Neural crest cell (in vitro differentiated cells): ENCODE measurements at regions not wholly inside any gene's neighbourhood (a gene's known extent, or its start where the extent isn't known, plus 50 kb on each side); places are given as distances from the start of the nearest gene placed in this dataset.

Experiments used
- DNase-seq: peaks from one replicate; pipeline ENCODE4 v3.0.0; 2021; ENCODE audit warnings: low read depth, mixed read lengths, low spot score
- H3K27ac Mint-ChIP-seq: one replicate; pipeline ENCODE4 v1.8.0; 2021; ENCODE audit warnings: mild to moderate bottlenecking, mixed read lengths; ENCODE audit not compliant: unreplicated experiment
- H3K27me3 Mint-ChIP-seq: 2 replicates; pipeline ENCODE4 v1.8.0; 2021; ENCODE audit warnings: low read depth, mild to moderate bottlenecking, mixed read lengths
- H3K36me3 Mint-ChIP-seq: 2 replicates; pipeline ENCODE4 v1.8.0; 2021; ENCODE audit warnings: low read depth, mild to moderate bottlenecking, mixed read lengths
- H3K4me1 Mint-ChIP-seq: 2 replicates; pipeline ENCODE4 v1.8.0; 2021; ENCODE audit warnings: mixed read lengths
- H3K4me3 Mint-ChIP-seq: one replicate; pipeline ENCODE4 v1.8.0; 2021; ENCODE audit warnings: mild to moderate bottlenecking, mixed read lengths
- H3K9me3 Mint-ChIP-seq: 2 replicates; pipeline ENCODE4 v1.8.0; 2021; ENCODE audit warnings: mixed read lengths
- CTCF ChIP-seq: fragments of 200-600 bp; sonication (generic); conservative IDR thresholded peaks from 2 replicates; pipeline ENCODE4 v1.5.0; 2021; ENCODE audit warnings: antibody characterized with exemption, mild to moderate bottlenecking

DNA sequence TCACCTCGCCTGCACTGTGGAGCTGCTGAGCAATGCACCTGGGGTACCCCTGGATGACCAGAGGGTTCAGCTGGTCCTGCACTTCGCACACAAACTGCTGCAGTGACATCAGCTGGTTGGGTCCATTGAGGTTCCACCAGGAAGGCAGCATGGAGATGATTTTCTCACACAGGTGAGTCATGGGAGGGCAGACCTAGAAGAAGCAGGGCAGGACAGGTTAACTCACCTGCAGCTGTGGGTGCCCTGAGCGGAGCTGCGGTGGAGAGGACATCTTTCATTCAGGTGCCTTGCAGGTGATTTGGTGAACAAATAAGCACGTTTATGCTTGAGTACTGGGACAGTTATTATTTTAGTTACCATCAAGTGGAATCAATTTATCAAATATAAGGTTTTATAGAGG lies 73.6 kb downstream of the CTSL start:
- Mint-ChIP-seq H3K27ac (no peak overlapping the region), H3K36me3 (no peaks in the 10 kb centered on the region), H3K9me3 (no peaks in the 10 kb centered on the region), H3K27me3 (peaks cover 3% of the 10 kb centered on the region), H3K4me3 (no peak overlapping the region), H3K4me1 (peaks cover 14% of the 10 kb centered on the region)
- no peak for DNase-seq
- no peak for TF ChIP-seq CTCF

- no peak for DNase-seq
- no peak overlapping the region for H3K27ac Mint-ChIP-seq
- TF ChIP-seq CTCF = no peak
Observed at GRCh38 chr9:87800456-87800855, 74.5 kb downstream of the CTSL start.

DNA sequence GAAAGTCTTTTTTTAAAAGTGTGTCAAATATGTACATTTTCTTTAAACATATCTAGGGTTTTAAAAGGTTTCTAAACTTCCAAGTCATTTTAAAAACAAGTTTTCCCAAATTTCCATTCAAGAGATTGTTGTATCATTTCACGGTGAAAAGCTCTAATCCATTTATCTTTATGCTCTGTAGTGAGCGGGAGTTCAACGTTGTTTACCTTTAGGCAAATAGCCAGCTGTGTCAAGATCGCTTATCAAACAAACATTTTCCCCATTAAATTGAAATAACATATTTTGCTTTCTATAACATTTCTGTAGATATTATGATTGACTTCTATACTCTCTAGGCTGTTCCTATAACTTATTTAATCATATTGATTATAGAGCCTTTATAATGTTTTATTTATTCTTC lies 75.1 kb downstream of the CTSL start:
- Mint-ChIP-seq H3K4me3 (no peak overlapping the region), H3K4me1 (peaks cover 7% of the 10 kb centered on the region), H3K27ac (no peak overlapping the region), H3K27me3 (peaks cover 3% of the 10 kb centered on the region), H3K9me3 (no peaks in the 10 kb centered on the region), H3K36me3 (no peaks in the 10 kb centered on the region)
- no peak for DNase-seq
- TF ChIP-seq CTCF = no peak

More at GRCh38 chr9:87800456-87800855, 74.5 kb downstream of the CTSL start:
- Mint-ChIP-seq H3K9me3 (no peaks in the 10 kb centered on the region), H3K36me3 (no peaks in the 10 kb centered on the region), H3K27me3 (peaks cover 3% of the 10 kb centered on the region), H3K4me1 (peaks cover 12% of the 10 kb centered on the region), H3K4me3 (no peak overlapping the region)

DNA sequence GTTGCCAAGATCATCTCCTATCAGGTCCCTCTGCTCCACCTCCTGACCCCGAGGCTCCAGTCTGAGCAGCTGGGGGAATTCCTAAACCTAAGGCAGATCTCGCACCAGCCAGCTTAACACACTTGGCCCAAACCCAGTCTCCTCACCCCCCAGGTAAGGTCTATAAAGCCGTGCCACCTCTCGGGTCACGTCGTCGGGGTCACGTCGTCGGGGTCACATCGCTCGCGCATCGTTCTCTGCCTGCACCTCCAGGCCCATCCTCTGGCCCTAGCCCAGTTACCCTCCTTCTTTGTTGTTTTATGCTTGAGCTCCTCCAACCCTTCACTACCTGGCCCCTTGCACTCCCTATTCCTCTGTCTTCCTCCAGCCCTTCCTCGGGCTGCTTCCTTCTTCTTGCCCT lies 77.2 kb downstream of the CTSL start:
- Mint-ChIP-seq H3K27ac (no peak overlapping the region), H3K27me3 (peaks cover 3% of the 10 kb centered on the region), H3K4me1 (no peaks in the 10 kb centered on the region), H3K4me3 (no peak overlapping the region), H3K36me3 (peaks cover 5% of the 10 kb centered on the region), H3K9me3 (peaks cover 4% of the 10 kb centered on the region)
- no peak for DNase-seq
- no peak for TF ChIP-seq CTCF

DNA sequence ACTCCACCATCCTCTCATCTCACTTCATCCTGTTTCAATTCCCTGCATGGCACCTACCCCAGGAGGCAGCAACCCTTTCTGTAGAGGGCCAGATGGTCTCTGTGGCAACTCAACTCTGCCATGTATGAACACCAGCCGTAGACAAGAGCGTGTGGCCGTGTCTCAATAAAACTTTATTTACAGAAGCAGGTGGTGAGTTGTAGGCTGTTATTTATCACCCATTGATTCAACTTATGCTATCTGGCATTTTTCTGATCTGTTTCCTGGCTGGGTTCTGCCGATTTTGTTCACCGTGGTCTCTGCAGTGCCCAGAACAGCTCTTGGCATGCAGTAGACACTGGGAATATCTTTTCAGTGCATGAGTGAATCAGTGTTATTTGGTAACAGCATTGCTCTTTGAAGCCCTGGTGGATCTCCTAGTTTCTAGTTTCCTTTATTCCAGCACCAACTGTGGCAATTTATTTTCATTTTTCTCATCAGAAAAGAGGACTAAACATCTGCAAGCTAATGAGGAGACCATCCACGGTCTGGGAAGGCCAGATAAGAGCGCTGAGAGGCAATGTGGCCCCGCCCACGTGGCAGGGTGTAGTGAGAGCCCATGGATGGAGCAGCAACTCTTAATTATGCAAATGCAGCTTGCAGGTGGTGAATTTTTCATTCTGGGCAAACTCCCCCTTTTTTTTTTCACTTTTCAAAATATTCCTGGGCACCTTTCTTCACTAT lies 77.9 kb downstream of the CTSL start:
- no peak for DNase-seq
- no peaks in the 10 kb centered on the region for H3K4me1 Mint-ChIP-seq
- no peak overlapping the region for H3K4me3 Mint-ChIP-seq
- H3K27me3 Mint-ChIP-seq = peaks cover 3% of the 10 kb centered on the region
- no peak for TF ChIP-seq CTCF
- H3K9me3 Mint-ChIP-seq = peaks cover 4% of the 10 kb centered on the region
- H3K36me3 Mint-ChIP-seq = peaks cover 5% of the 10 kb centered on the region
- no peak overlapping the region for H3K27ac Mint-ChIP-seq
